Left ventricle myocardium inferior (tissue), 1 donor: ENCODE measurements at regions not wholly inside any gene's neighbourhood (a gene's known extent, or its start where the extent isn't known, plus 50 kb on each side); places are given as distances from the start of the nearest gene placed in this dataset.

ENCODE experiments used
- DNase-seq: peaks from one replicate; pipeline ENCODE4 v3.0.0-alpha.2; 2020
- H3K27ac ChIP-seq: fragments of 200-600 bp; replicated peaks from 2 replicates; pipeline ENCODE4 v1.8.0; 2021
- H3K27me3 ChIP-seq: fragments of 200-600 bp; 2 replicates; pipeline ENCODE4 v1.8.0; 2021; ENCODE audit warnings: low read depth
- H3K36me3 ChIP-seq: fragments of 200-600 bp; 2 replicates; pipeline ENCODE4 v1.8.0; 2021
- H3K4me1 ChIP-seq: fragments of 200-600 bp; 2 replicates; pipeline ENCODE4 v1.8.0; 2021
- H3K4me3 ChIP-seq: fragments of 200-600 bp; 2 replicates; pipeline ENCODE4 v1.8.0; 2021; ENCODE audit warnings: mild to moderate bottlenecking, moderate library complexity
- H3K9me3 ChIP-seq: fragments of 200-600 bp; replicated peaks from 2 replicates; pipeline ENCODE4 v1.8.0; 2021
- intact Hi-C: fragments of 100-400 bp; cut with micrococcal nuclease; formaldehyde crosslinking; loops from one replicate; pipeline ENCODE4 v1.11.0; 2022
- TF ChIP-seq, protein P1 (sequence below): fragments of 200-600 bp; IDR thresholded peaks from 2 replicates; pipeline ENCODE4 v1.8.0; 2021; ENCODE audit warnings: antibody characterized with exemption, mild to moderate bottlenecking, borderline replicate concordance
- donor health status: DM: no; HTN: yes; CAD: no; lungs with severe emphysema.

DNA sequence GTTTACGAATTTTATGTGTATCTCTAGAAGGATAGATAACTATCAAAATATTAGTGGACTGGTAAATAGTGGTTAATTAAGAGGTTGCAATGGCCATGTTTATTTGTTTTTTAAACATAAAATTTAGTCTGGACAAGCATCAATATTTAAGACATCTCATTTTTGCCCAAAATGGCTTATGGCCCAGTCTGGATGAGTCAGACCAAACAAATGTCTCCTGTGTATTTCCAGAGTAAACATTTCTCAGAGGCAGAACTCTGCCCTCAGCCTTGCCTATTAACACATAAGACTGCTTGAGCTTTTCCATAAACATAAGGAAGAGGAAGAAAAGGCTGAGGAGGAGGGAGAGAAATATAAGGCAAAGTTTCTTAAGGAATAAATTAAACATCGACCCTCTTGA lies 277.1 kb upstream of the DIAPH2 start:
- TF ChIP-seq, protein P1, sequence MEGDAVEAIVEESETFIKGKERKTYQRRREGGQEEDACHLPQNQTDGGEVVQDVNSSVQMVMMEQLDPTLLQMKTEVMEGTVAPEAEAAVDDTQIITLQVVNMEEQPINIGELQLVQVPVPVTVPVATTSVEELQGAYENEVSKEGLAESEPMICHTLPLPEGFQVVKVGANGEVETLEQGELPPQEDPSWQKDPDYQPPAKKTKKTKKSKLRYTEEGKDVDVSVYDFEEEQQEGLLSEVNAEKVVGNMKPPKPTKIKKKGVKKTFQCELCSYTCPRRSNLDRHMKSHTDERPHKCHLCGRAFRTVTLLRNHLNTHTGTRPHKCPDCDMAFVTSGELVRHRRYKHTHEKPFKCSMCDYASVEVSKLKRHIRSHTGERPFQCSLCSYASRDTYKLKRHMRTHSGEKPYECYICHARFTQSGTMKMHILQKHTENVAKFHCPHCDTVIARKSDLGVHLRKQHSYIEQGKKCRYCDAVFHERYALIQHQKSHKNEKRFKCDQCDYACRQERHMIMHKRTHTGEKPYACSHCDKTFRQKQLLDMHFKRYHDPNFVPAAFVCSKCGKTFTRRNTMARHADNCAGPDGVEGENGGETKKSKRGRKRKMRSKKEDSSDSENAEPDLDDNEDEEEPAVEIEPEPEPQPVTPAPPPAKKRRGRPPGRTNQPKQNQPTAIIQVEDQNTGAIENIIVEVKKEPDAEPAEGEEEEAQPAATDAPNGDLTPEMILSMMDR, result no peak
- Histone ChIP-seq H3K36me3 (no peaks in the 10 kb centered on the region), H3K9me3 (no peaks in the 10 kb centered on the region), H3K27me3 (no peaks in the 10 kb centered on the region), H3K27ac (peak overlapping the region; percentile 19), H3K4me1 (no peaks in the 10 kb centered on the region), H3K4me3 (no peak overlapping the region)
- intact Hi-C loops, result no loop called here
- DNase-seq, result no peak

DNA sequence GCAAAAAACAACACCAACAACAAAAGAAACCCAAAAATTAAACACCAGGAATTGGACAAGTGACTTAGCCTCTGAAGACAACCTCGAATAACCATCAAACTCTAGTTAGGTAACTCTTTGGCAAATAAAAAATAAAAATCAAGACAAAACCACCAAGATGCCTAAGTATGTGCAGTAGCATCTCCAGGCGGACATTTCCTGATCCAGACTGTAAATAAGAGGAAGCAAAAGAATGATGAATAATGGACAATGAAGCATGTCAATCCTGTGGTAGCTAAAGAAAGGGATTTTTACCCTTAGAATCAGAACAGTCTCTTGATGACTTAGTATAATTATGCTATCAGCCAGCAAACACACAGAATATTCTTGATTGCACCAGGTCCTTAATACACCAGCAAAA lies 276.7 kb upstream of the DIAPH2 start:
- Histone ChIP-seq H3K9me3 (no peaks in the 10 kb centered on the region), H3K27ac (no peak overlapping the region), H3K27me3 (no peaks in the 10 kb centered on the region), H3K4me3 (no peak overlapping the region), H3K4me1 (no peaks in the 10 kb centered on the region), H3K36me3 (no peaks in the 10 kb centered on the region)
- intact Hi-C loops, result no loop called here
- TF ChIP-seq, protein P1, result no peak
- DNase-seq, result no peak

DNA sequence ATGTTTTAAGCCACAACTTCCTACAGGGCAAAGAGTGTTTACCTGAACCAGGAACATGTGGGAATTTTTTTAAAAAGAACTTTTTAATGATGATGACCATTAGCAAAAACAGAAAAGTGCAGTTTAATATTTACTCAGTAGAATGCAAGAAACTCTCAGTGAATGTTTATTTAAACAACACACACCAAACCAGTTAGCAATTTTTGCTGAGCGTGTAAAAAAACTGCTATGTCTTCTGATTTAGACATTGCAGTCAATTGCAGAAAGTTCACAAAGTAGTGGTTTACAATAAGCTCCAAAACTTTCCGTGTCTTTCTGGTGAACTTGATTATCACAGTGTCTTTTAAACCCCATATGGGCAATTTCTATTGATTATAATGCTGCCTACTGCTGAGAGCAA lies 273.7 kb upstream of the DIAPH2 start:
- no peaks in the 10 kb centered on the region for H3K36me3 ChIP-seq
- no peak overlapping the region for H3K4me3 ChIP-seq
- no peak for DNase-seq
- H3K27ac ChIP-seq, result no peak overlapping the region
- intact Hi-C loops, result no loop called here
- TF ChIP-seq, protein P1, result no peak
- no peaks in the 10 kb centered on the region for H3K27me3 ChIP-seq
- no peaks in the 10 kb centered on the region for H3K4me1 ChIP-seq
- H3K9me3 ChIP-seq, result no peaks in the 10 kb centered on the region

DNA sequence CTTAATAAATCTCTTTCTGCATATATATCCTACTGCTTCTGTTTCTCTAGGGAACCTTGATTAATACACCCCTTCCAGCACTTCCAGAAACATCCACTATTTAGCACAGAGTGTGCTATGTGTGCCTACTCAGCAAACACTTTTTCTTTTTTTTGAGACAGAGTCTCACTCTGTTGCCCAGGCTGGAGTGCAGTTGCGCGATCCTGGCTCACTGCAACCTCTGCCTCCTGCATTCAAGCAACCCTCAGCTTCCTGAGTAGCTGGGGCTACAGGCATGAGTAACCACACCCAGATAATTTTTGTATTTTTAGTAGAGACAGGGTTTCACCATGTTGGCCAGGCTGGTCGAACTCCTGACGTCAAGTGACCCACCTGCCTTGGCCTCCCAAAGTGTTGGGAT lies 266.9 kb upstream of the DIAPH2 start:
- no peak for DNase-seq
- no peak overlapping the region for H3K27ac ChIP-seq
- no peak overlapping the region for H3K4me3 ChIP-seq
- intact Hi-C loops, result no loop called here
- TF ChIP-seq, protein P1, result no peak
- H3K36me3 ChIP-seq, result no peaks in the 10 kb centered on the region
- H3K27me3 ChIP-seq, result no peaks in the 10 kb centered on the region
- H3K4me1 ChIP-seq, result no peaks in the 10 kb centered on the region
- H3K9me3 ChIP-seq, result no peaks in the 10 kb centered on the region

DNA sequence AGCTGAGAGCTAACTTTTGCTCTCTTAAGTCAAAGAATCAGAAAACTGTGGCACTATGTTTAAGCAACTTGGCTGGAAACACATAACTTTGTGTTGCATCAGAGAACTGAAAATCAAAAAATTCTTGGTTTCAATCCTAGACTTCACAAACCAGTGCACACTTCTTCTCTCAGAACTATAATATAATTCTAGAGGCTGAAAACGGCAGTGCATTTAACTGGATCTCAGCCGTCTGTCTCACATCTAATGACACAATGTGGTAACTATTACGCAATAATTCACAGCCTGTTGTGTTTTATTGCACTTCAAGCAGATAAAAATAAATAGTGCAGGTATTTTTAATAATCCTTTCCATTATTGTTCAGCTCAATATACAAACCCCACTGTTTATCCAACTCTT lies 260.6 kb upstream of the DIAPH2 start:
- no peaks in the 10 kb centered on the region for H3K9me3 ChIP-seq
- H3K36me3 ChIP-seq, result no peaks in the 10 kb centered on the region
- intact Hi-C loops, result no loop called here
- DNase-seq, result no peak
- no peak overlapping the region for H3K4me3 ChIP-seq
- no peak overlapping the region for H3K27ac ChIP-seq
- TF ChIP-seq, protein P1, result no peak
- H3K4me1 ChIP-seq, result no peaks in the 10 kb centered on the region
- no peaks in the 10 kb centered on the region for H3K27me3 ChIP-seq

DNA sequence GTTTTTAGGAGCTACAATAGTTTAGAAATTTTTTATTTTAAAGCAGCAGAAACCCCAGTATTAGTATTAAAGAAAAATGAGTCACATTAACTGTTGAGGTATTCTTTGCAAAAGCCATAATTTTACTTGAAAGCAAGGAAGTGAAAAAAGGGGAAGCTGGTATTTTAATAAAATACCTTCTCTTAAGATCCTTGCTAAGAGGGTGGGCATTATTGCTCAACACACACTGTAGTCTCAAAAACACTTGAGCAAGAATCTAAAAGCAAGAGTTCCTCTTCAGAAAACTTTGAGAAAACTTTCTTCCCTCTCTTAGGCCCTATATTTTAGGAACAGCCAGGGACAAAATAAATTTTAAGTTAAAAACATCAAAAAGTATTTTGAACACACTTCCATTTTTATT lies 259.4 kb upstream of the DIAPH2 start:
- TF ChIP-seq, protein P1, result no peak
- intact Hi-C loops, result no loop called here
- Histone ChIP-seq H3K4me3 (no peak overlapping the region), H3K9me3 (no peaks in the 10 kb centered on the region), H3K27ac (no peak overlapping the region), H3K4me1 (no peaks in the 10 kb centered on the region), H3K27me3 (no peaks in the 10 kb centered on the region), H3K36me3 (no peaks in the 10 kb centered on the region)
- no peak for DNase-seq
